DMS153 (cell line): ENCODE measurements at regions not wholly inside any gene's neighbourhood (a gene's known extent, or its start where the extent isn't known, plus 50 kb on each side); places are given as distances from the start of the nearest gene placed in this dataset.

Experiments
- DNase-seq: peaks from one replicate; lab custom pipeline; 2025; lab: John Stamatoyannopoulos, UW

GRCh38 chr2:155687181-155687580, 645.3 kb downstream of the NR4A2 start:
- no peak for DNase-seq

GRCh38 chr2:155679647-155680046, 652.9 kb downstream of the NR4A2 start:
- DNase-seq: no peak

- no peak for DNase-seq
These were observed 656.6 kb downstream of the NR4A2 start for GRCh38 chr2:155675920-155676319.

- no peak for DNase-seq
These were observed 666.8 kb downstream of the NR4A2 start for GRCh38 chr2:155665704-155666103.

GRCh38 chr2:155663265-155663664, 669.3 kb downstream of the NR4A2 start:
- DNase-seq: no peak

- DNase-seq: no peak
These were observed 670.3 kb downstream of the NR4A2 start for GRCh38 chr2:155662224-155662623.

GRCh38 chr2:155653176-155653575, 679.3 kb downstream of the NR4A2 start:
- no peak for DNase-seq

- no peak for DNase-seq
These were observed 680.7 kb downstream of the NR4A2 start for GRCh38 chr2:155651851-155652250.

GRCh38 chr2:155645791-155646190, 686.7 kb downstream of the NR4A2 start:
- DNase-seq: no peak

GRCh38 chr2:155643056-155643775, 689.3 kb downstream of the NR4A2 start:
- DNase-seq: no peak

- DNase-seq: no peak
These were observed 698.5 kb downstream of the NR4A2 start for GRCh38 chr2:155633887-155634570.

- no peak for DNase-seq
These were observed 699.3 kb downstream of the NR4A2 start for GRCh38 chr2:155633060-155633839.

- DNase-seq: no peak
These were observed 701.8 kb downstream of the NR4A2 start for GRCh38 chr2:155630760-155631159.

- DNase-seq: no peak
These were observed 710.1 kb downstream of the NR4A2 start for GRCh38 chr2:155622443-155622842.

GRCh38 chr2:155600914-155601760, 731.4 kb downstream of the NR4A2 start:
- DNase-seq: no peak

GRCh38 chr2:155600296-155600695, 732.2 kb downstream of the NR4A2 start:
- DNase-seq: no peak

- no peak for DNase-seq
These were observed 732.7 kb downstream of the NR4A2 start for GRCh38 chr2:155599834-155600233.

GRCh38 chr2:155583674-155584195, 748.8 kb downstream of the NR4A2 start:
- no peak for DNase-seq

GRCh38 chr2:155574941-155575340, 757.6 kb downstream of the NR4A2 start:
- DNase-seq: no peak

- no peak for DNase-seq
These were observed 785.0 kb downstream of the NR4A2 start for GRCh38 chr2:155547571-155547970.

- no peak for DNase-seq
These were observed 785.6 kb downstream of the NR4A2 start for GRCh38 chr2:155546721-155547555.
